ENCODE measurements at regions not wholly inside any gene's neighbourhood (a gene's known extent, or its start where the extent isn't known, plus 50 kb on each side); places are given as distances from the start of the nearest gene placed in this dataset.

GRCh38 chr21:27683292-27683691, 716.4 kb upstream of the ADAMTS5 start:
- TF ChIP-seq EZH2 (IDR thresholded peaks at IDR 0.05) (no peak), EZH2phosphoT487 (IDR thresholded peaks at IDR 0.05) (no peak), CTCF (IDR thresholded peaks at IDR 0.05) (no peak)
- no peak overlapping the region for H3K9ac ChIP-seq
- no peaks in the 10 kb centered on the region for H3K36me3 Mint-ChIP-seq

GRCh38 chr21:27681841-27682240, 715.0 kb upstream of the ADAMTS5 start:
- no peaks in the 10 kb centered on the region for H3K27me3 Mint-ChIP-seq (ENCODE audit: insufficient read depth, low read depth)
- no peaks in the 10 kb centered on the region for H3F3A ChIP-seq (ENCODE audit: low read depth)
- no peak overlapping the region for H3K9ac ChIP-seq
- no peaks in the 10 kb centered on the region for H3K9me3 ChIP-seq (ENCODE audit: low read depth)
- H3K4me1 ChIP-seq = no peaks in the 10 kb centered on the region
- TF ChIP-seq EZH2phosphoT487 (IDR thresholded peaks at IDR 0.05) (no peak), EZH2 (IDR thresholded peaks at IDR 0.05) (no peak), CTCF (IDR thresholded peaks at IDR 0.05) (no peak)
- no peak for DNase-seq (ENCODE audit: low spot score)
- no peak overlapping the region for H3K4me3 ChIP-seq
- H3K9me3 Mint-ChIP-seq = no peaks in the 10 kb centered on the region
- H3K4me3 Mint-ChIP-seq = no peak overlapping the region
- no peaks in the 10 kb centered on the region for H3K27me3 ChIP-seq
- no peaks in the 10 kb centered on the region for H3K79me2 ChIP-seq (ENCODE audit: low read depth)
- no peak overlapping the region for H3K27ac Mint-ChIP-seq
- H3K27ac ChIP-seq = no peak overlapping the region
- H4K20me1 ChIP-seq (ENCODE audit: low read depth) = no peaks in the 10 kb centered on the region
- no peak overlapping the region for H3K4me2 ChIP-seq
- H2AFZ ChIP-seq (replicated peaks) = no peak overlapping the region
- no peaks in the 10 kb centered on the region for H3K36me3 ChIP-seq
- H3K4me1 Mint-ChIP-seq = no peaks in the 10 kb centered on the region
- H3K36me3 Mint-ChIP-seq = no peaks in the 10 kb centered on the region

More at GRCh38 chr21:27683292-27683691, 716.4 kb upstream of the ADAMTS5 start:
- no peak overlapping the region for H2AFZ ChIP-seq (replicated peaks)
- DNase-seq (ENCODE audit: low spot score) = no peak
- peaks cover under 1% of the 10 kb centered on the region for H3K9me3 Mint-ChIP-seq
- H3K9me3 ChIP-seq (ENCODE audit: low read depth) = peaks cover 8% of the 10 kb centered on the region
- H3K27ac ChIP-seq = no peak overlapping the region
- no peaks in the 10 kb centered on the region for H3K27me3 Mint-ChIP-seq (ENCODE audit: insufficient read depth, low read depth)
- no peak overlapping the region for H3K27ac Mint-ChIP-seq
- no peaks in the 10 kb centered on the region for H3K36me3 ChIP-seq
- H3K4me1 ChIP-seq = no peaks in the 10 kb centered on the region
- no peaks in the 10 kb centered on the region for H4K20me1 ChIP-seq (ENCODE audit: low read depth)
- H3K4me3 Mint-ChIP-seq = no peak overlapping the region
- no peak overlapping the region for H3K4me2 ChIP-seq
- no peaks in the 10 kb centered on the region for H3K27me3 ChIP-seq
- H3K79me2 ChIP-seq (ENCODE audit: low read depth) = no peaks in the 10 kb centered on the region
- no peaks in the 10 kb centered on the region for H3F3A ChIP-seq (ENCODE audit: low read depth)
- no peak overlapping the region for H3K4me3 ChIP-seq
- H3K4me1 Mint-ChIP-seq = no peaks in the 10 kb centered on the region

GRCh38 chr21:27681038-27681437, 714.1 kb upstream of the ADAMTS5 start:
- H4K20me1 ChIP-seq (ENCODE audit: low read depth) = no peaks in the 10 kb centered on the region
- no peak overlapping the region for H3K27ac ChIP-seq
- DNase-seq (ENCODE audit: low spot score) = no peak
- no peak for TF ChIP-seq EZH2 (IDR thresholded peaks at IDR 0.05)
- no peak for TF ChIP-seq EZH2phosphoT487 (IDR thresholded peaks at IDR 0.05)
- TF ChIP-seq CTCF (IDR thresholded peaks at IDR 0.05) = no peak
- H3K9me3 Mint-ChIP-seq = no peaks in the 10 kb centered on the region
- H3K9me3 ChIP-seq (ENCODE audit: low read depth) = no peaks in the 10 kb centered on the region
- H3K36me3 Mint-ChIP-seq = no peaks in the 10 kb centered on the region
- no peaks in the 10 kb centered on the region for H3K4me1 ChIP-seq
- H3K36me3 ChIP-seq = no peaks in the 10 kb centered on the region
- H3K27me3 Mint-ChIP-seq (ENCODE audit: insufficient read depth, low read depth) = no peaks in the 10 kb centered on the region
- H3K27me3 ChIP-seq = no peaks in the 10 kb centered on the region
- H3F3A ChIP-seq (ENCODE audit: low read depth) = no peaks in the 10 kb centered on the region
- no peak overlapping the region for H3K4me3 ChIP-seq
- H3K27ac Mint-ChIP-seq = no peak overlapping the region
- no peaks in the 10 kb centered on the region for H3K79me2 ChIP-seq (ENCODE audit: low read depth)
- no peak overlapping the region for H3K4me3 Mint-ChIP-seq
- no peak overlapping the region for H3K9ac ChIP-seq
- H3K4me2 ChIP-seq = no peak overlapping the region
- no peak overlapping the region for H2AFZ ChIP-seq (replicated peaks)
- no peaks in the 10 kb centered on the region for H3K4me1 Mint-ChIP-seq
